Neuronal stem cell (in vitro differentiated cells): ENCODE measurements at regions not wholly inside any gene's neighbourhood (a gene's known extent, or its start where the extent isn't known, plus 50 kb on each side); places are given as distances from the start of the nearest gene placed in this dataset.

ENCODE experiments used
- DNase-seq: peaks from one replicate; pipeline ENCODE4 v3.0.0-alpha.2; 2013; ENCODE audit warnings: low spot score
- H2AFZ ChIP-seq: one replicate; pipeline ENCODE4 v1.6.1; 2013; ENCODE audit warnings: mild to moderate bottlenecking, low read length, inconsistent platforms
- H2AK5ac ChIP-seq: 2 replicates; pipeline ENCODE4 v1.6.1; 2013; ENCODE audit warnings: low read depth, mild to moderate bottlenecking, inconsistent platforms, low read length, moderate library complexity, mixed read lengths
- H2BK120ac ChIP-seq: 2 replicates; pipeline ENCODE4 v1.6.1; 2013; ENCODE audit warnings: low read depth, mild to moderate bottlenecking, inconsistent platforms, low read length, moderate library complexity, mixed read lengths
- H2BK12ac ChIP-seq: one replicate; pipeline ENCODE4 v1.6.1; 2013; ENCODE audit warnings: low read length, inconsistent platforms
- H2BK15ac ChIP-seq: 2 replicates; pipeline ENCODE4 v1.6.1; 2013; ENCODE audit warnings: mild to moderate bottlenecking, low read length, inconsistent platforms, mixed read lengths
- H2BK5ac ChIP-seq: one replicate; pipeline ENCODE4 v1.6.1; 2013; ENCODE audit warnings: inconsistent platforms, mild to moderate bottlenecking, low read length, moderate library complexity
- H3K14ac ChIP-seq: one replicate; pipeline ENCODE4 v1.6.1; 2013; ENCODE audit warnings: low read length, inconsistent platforms
- H3K18ac ChIP-seq: 2 replicates; pipeline ENCODE4 v1.6.1; 2013; ENCODE audit warnings: low read length, inconsistent platforms
- H3K23ac ChIP-seq: 2 replicates; pipeline ENCODE4 v1.6.1; 2013; ENCODE audit warnings: low read depth, mild to moderate bottlenecking, mixed read lengths, low read length, inconsistent platforms; ENCODE audit not compliant: poor library complexity
- H3K27ac ChIP-seq: replicated peaks from 3 replicates; pipeline ENCODE4 v1.5.1; 2013; ENCODE audit warnings: low read length, inconsistent platforms
- H3K27me3 ChIP-seq, 3 experiments: 2 replicates each; pipeline ENCODE4 v1.6.1; 2013; ENCODE audit warnings: low read length in 3 of 3, mild to moderate bottlenecking in 2 of 3, inconsistent platforms in 1 of 3, low read depth in 1 of 3, mixed read lengths in 1 of 3, moderate library complexity in 1 of 3; ENCODE audit not compliant: control insufficient read depth in 3 of 3, insufficient read depth in 3 of 3
- H3K36me3 ChIP-seq, 2 donors: replicated peaks in 1 of 2; 2 replicates each; pipeline ENCODE4 v1.6.1; 2013; ENCODE audit warnings: low read length in 2 of 2; ENCODE audit not compliant: control insufficient read depth in 2 of 2, insufficient read depth in 2 of 2
- H3K4ac ChIP-seq: 2 replicates; pipeline ENCODE4 v1.6.1; 2013; ENCODE audit warnings: inconsistent platforms, mild to moderate bottlenecking, low read length, moderate library complexity
- H3K4me1 ChIP-seq, 2 donors: 1 replicate in 1 of 2; 2 replicates in 1 of 2; pipeline ENCODE4 v1.6.1; 2013; ENCODE audit warnings: low read length in 2 of 2, low read depth in 1 of 2; ENCODE audit not compliant: control insufficient read depth in 2 of 2, insufficient read depth in 1 of 2
- H3K4me2 ChIP-seq: one replicate; pipeline ENCODE4 v1.6.1; 2013; ENCODE audit warnings: mild to moderate bottlenecking, low read length, inconsistent platforms; ENCODE audit not compliant: insufficient read depth, poor library complexity, severe bottlenecking
- H3K4me3 ChIP-seq, 2 donors: 2 replicates each; pipeline ENCODE4 v1.5.1; 2013; ENCODE audit warnings: low read length in 2 of 2, mild to moderate bottlenecking in 2 of 2, inconsistent platforms in 1 of 2, moderate library complexity in 1 of 2
- H3K79me1 ChIP-seq: one replicate; pipeline ENCODE4 v1.6.1; 2013; ENCODE audit warnings: low read depth, mild to moderate bottlenecking, inconsistent platforms, low read length, moderate library complexity
- H3K9ac ChIP-seq: one replicate; pipeline ENCODE4 v1.6.1; 2013; ENCODE audit warnings: mild to moderate bottlenecking, low read depth, low read length, inconsistent platforms; ENCODE audit not compliant: poor library complexity
- H3K9me3 ChIP-seq, 2 donors: replicated peaks in 1 of 2; 2 replicates each; pipeline versions ENCODE3 to v1.6.1; 2013; ENCODE audit warnings: low read length in 2 of 2, mild to moderate bottlenecking in 2 of 2, inconsistent platforms in 1 of 2, low read depth in 1 of 2, mixed read lengths in 1 of 2, moderate library complexity in 1 of 2; ENCODE audit not compliant: control insufficient read depth in 2 of 2, insufficient read depth in 1 of 2
- H4K8ac ChIP-seq: one replicate; pipeline ENCODE4 v1.6.1; 2013; ENCODE audit warnings: low read depth, mild to moderate bottlenecking, inconsistent platforms, low read length, moderate library complexity
- H4K91ac ChIP-seq: one replicate; pipeline ENCODE4 v1.6.1; 2013; ENCODE audit warnings: low read length, low read depth, mild to moderate bottlenecking, inconsistent platforms; ENCODE audit not compliant: poor library complexity
- WGBS, 2 donors: extraction: QIAGEN DNeasy Blood & Tissue Kit; methylation state at CpG; one replicate each; pipeline ENCODE4 v1.1.7; 2013; ENCODE audit warnings: missing lambda C conversion rate in 2 of 2, mixed read lengths in 1 of 2; ENCODE audit not compliant: insufficient read length in 2 of 2, insufficient replicate concordance in 1 of 2; ENCODE audit errors: extremely low coverage in 2 of 2; 5-methylcytosine and 5-hydroxymethylcytosine counted together

GRCh38 chr5:125538469-125538868, 792.0 kb upstream of the ZNF608 start:
- Histone ChIP-seq H3K4me3 (no peak overlapping the region), H3K18ac (no peak overlapping the region), H3K27ac (no peak overlapping the region), H3K27me3 (no peaks in the 10 kb centered on the region), H3K14ac (no peak overlapping the region), H3K36me3 (no peaks in the 10 kb centered on the region), H4K8ac (no peak overlapping the region), H2AK5ac (no peak overlapping the region), H3K4me2 (no peak overlapping the region), H2BK120ac (no peak overlapping the region), H4K91ac (no peak overlapping the region), H3K23ac (no peak overlapping the region), H2BK12ac (no peak overlapping the region), H3K79me1 (no peaks in the 10 kb centered on the region), H3K9ac (no peak overlapping the region), H3K4me1 (no peaks in the 10 kb centered on the region), H3K9me3 (peaks cover 4 to 23% of the 10 kb centered on the region in 2 donors), H2BK15ac (no peak overlapping the region), H2AFZ (no peak overlapping the region), H3K4ac (no peak overlapping the region), H2BK5ac (no peak overlapping the region)
- no peak for DNase-seq
- no CpG with 5 or more reads among the region's 2 CpGs for WGBS, 2 donors

DNA sequence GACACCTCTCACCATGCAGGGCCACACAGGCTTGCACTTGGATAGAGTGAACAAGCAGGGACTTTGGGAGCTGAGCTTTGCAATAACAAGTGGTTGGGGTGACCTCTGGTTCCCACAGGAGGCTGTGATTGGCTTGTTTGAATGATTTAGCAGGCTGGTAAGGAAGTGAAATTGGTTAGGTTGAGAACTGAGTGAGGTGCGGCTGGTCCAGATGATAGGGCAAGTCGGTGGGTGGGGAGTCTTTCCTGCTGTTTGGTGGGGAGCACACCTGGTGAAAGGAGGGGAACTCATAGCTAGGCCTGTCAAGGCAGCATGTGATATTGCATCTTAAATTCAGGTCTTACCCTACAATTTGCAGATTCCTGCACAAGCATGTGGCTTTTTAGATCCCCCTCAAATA, 794.6 kb upstream of the ZNF608 start:
- Histone ChIP-seq H3K27ac (no peak overlapping the region), H3K9me3 (peaks cover 6 to 20% of the 10 kb centered on the region in 2 donors), H3K79me1 (no peaks in the 10 kb centered on the region), H3K23ac (no peak overlapping the region), H3K18ac (peak overlapping the region; percentile 33), H2BK15ac (no peak overlapping the region), H4K91ac (no peak overlapping the region), H3K36me3 (no peaks in the 10 kb centered on the region), H3K9ac (no peak overlapping the region), H4K8ac (no peak overlapping the region), H3K14ac (no peak overlapping the region), H3K27me3 (no peaks in the 10 kb centered on the region), H3K4ac (no peak overlapping the region), H2AFZ (no peak overlapping the region), H3K4me1 (no peaks in the 10 kb centered on the region), H3K4me3 (no peak overlapping the region), H3K4me2 (no peak overlapping the region), H2AK5ac (no peak overlapping the region), H2BK120ac (no peak overlapping the region), H2BK12ac (no peak overlapping the region), H2BK5ac (no peak overlapping the region)
- DNase-seq, result no peak
- no CpG with 5 or more reads among the region's 2 CpGs for WGBS, 2 donors

DNA sequence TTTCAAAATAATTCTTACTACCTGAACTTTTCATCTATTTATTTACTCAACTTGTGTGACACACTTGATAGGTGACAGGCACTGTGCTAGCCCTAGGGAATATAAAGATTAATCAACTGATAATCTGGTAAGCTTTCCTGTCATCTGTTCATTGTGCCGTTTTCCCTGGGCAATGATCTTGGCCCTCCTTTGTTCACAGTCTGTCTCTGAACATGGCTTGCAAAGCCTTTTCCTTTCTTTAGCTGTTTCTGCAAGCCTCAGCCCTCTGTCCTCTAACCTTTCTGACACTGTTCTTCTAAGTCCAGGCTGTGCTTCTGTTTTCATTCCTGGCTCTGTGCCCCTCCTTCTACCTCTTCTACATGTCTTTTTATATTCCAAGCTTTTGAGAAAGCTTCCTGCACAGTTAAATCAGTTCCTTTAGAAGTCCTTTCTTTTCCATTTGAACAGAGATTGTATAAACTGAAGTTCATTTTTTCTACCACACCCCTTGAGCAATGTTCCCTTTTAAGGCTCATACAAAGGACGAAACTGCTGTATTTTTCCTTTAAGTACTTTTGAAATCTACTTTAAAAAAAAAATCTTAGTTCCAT, 803.0 kb upstream of the ZNF608 start:
- H2BK120ac ChIP-seq, result no peak overlapping the region
- no peak overlapping the region for H3K9ac ChIP-seq
- H3K4me1 ChIP-seq, result peaks cover 7 to 30% of the 10 kb centered on the region in 2 donors
- no peak overlapping the region for H3K4me3 ChIP-seq
- no peak overlapping the region for H4K91ac ChIP-seq
- H3K27ac ChIP-seq, result no peak overlapping the region
- H3K79me1 ChIP-seq, result no peaks in the 10 kb centered on the region
- no peaks in the 10 kb centered on the region for H3K36me3 ChIP-seq
- H2BK15ac ChIP-seq, result no peak overlapping the region
- WGBS, 2 donors, result no CpG with 5 or more reads among the region's 2 CpGs
- H3K9me3 ChIP-seq, result peaks cover 0 to 2% of the 10 kb centered on the region in 2 donors
- no peak overlapping the region for H2BK12ac ChIP-seq
- DNase-seq, result no peak
- H3K18ac ChIP-seq, result no peak overlapping the region
- no peak overlapping the region for H4K8ac ChIP-seq
- no peak overlapping the region for H3K4ac ChIP-seq
- no peak overlapping the region for H3K14ac ChIP-seq
- H3K4me2 ChIP-seq, result no peak overlapping the region
- H3K27me3 ChIP-seq, result no peaks in the 10 kb centered on the region
- H2BK5ac ChIP-seq, result no peak overlapping the region
- H2AFZ ChIP-seq, result no peak overlapping the region
- H2AK5ac ChIP-seq, result no peak overlapping the region
- no peak overlapping the region for H3K23ac ChIP-seq

DNA sequence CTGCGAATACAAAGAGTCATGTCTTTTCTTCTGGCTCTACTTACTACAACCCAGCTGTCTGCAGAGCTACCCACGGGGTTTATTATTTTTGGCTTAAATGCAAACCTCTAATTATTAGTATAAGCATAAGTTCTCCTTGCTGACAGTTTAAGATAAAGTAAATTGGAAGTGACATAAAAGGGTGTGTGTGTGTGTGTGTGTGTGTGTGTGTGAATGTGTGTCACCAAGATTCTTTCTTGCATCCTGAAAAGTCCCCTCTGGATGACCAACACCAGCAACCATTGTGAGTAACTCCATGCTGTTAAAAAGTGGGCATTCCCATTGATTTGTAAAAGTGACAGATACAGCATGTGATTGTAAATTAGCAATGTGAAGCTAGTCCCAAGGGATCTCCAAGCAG, 803.8 kb upstream of the ZNF608 start:
- H3K4me3 ChIP-seq, result no peak overlapping the region
- H2BK120ac ChIP-seq, result no peak overlapping the region
- H2AK5ac ChIP-seq, result no peak overlapping the region
- no peak overlapping the region for H2BK15ac ChIP-seq
- H3K27ac ChIP-seq, result no peak overlapping the region
- H2AFZ ChIP-seq, result no peak overlapping the region
- peaks cover 7 to 30% of the 10 kb centered on the region in 2 donors for H3K4me1 ChIP-seq
- no peaks in the 10 kb centered on the region for H3K9me3 ChIP-seq
- no peak overlapping the region for H3K9ac ChIP-seq
- H2BK12ac ChIP-seq, result no peak overlapping the region
- no peak overlapping the region for H3K23ac ChIP-seq
- H3K36me3 ChIP-seq, result no peaks in the 10 kb centered on the region
- no peak overlapping the region for H3K4ac ChIP-seq
- H3K79me1 ChIP-seq, result no peaks in the 10 kb centered on the region
- H4K91ac ChIP-seq, result no peak overlapping the region
- H2BK5ac ChIP-seq, result no peak overlapping the region
- no CpG with 5 or more reads among the region's 2 CpGs for WGBS, 2 donors
- no peak overlapping the region for H3K4me2 ChIP-seq
- no peaks in the 10 kb centered on the region for H3K27me3 ChIP-seq
- no peak overlapping the region for H3K14ac ChIP-seq
- DNase-seq, result no peak
- H3K18ac ChIP-seq, result no peak overlapping the region
- no peak overlapping the region for H4K8ac ChIP-seq
